ENCODE measurements at regions not wholly inside any gene's neighbourhood (a gene's known extent, or its start where the extent isn't known, plus 50 kb on each side); places are given as distances from the start of the nearest gene placed in this dataset.

DNA sequence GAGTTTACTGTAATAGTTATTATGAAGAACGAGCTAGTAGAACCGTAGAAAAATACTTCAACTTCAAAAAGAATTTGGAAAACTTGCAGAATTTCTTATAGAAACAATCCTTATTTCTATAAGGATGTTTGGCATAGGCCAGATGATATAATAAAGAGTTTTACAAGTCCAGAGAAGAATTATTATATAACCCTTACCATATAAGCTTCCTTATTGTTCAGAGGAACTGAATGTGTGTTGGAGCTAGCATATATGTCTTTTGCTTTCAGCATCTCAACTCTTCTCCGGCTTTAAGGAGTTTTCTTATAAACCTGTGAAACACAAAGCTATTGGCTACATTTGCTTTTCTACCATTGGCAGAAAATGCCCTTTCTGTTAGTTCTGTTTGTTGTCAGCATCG lies 178.0 kb upstream of the E2F7 start:
- dilution Hi-C loops (cut with MboI; ENCODE audit: extremely low pct_ligation_motif_present, low sequenced_read_pairs), result no loop called here

More for the DNA sequence above, 178.0 kb upstream of the E2F7 start:
- Histone ChIP-seq H3K36me3 (ENCODE audit: control insufficient read depth in 2 of 2, extremely low read depth in 1 of 2, insufficient read depth in 2 of 2, low read length in 2 of 2) (no peaks in the 10 kb centered on the region), H3K4me1 (ENCODE audit: control insufficient read depth, extremely low read depth, insufficient read depth, low read length) (peaks cover 3% of the 10 kb centered on the region), H3K27me3 (ENCODE audit: control insufficient read depth in 2 of 2, insufficient read depth in 2 of 2, low read length in 2 of 2) (no peaks in the 10 kb centered on the region), H4K20me1 (replicated peaks; ENCODE audit: control insufficient read depth, extremely low read depth, insufficient read depth, low read length) (no peaks in the 10 kb centered on the region), H3K79me2 (ENCODE audit: control insufficient read depth, insufficient read depth, low read length) (no peaks in the 10 kb centered on the region), H3K4me3 (replicated peaks in 1 of 3; ENCODE audit: insufficient read depth in 1 of 3, low read depth in 1 of 3, low read length in 3 of 3) (no peak overlapping the region), H3K27ac (ENCODE audit: insufficient read depth, low read depth, low read length) (no peak overlapping the region), H3K9me3 (replicated peaks; ENCODE audit: control insufficient read depth, insufficient read depth, low read length) (no peaks in the 10 kb centered on the region), H3K4me2 (ENCODE audit: insufficient read depth, low read length) (no peak overlapping the region), H2AFZ (ENCODE audit: low read depth, low read length) (no peak overlapping the region), H3K9me1 (replicated peaks; ENCODE audit: control insufficient read depth, extremely low read depth, insufficient read depth, low read length) (no peaks in the 10 kb centered on the region), H3K9ac (replicated peaks; ENCODE audit: extremely low read depth, insufficient read depth, low read length) (no peak overlapping the region)
- intact Hi-C loops (cut with micrococcal nuclease), result no loop called here
- no TSS peak for BruUV-seq (replicated peaks)
- DNase-seq (ENCODE audit: low read depth, low spot score) (no peak), FAIRE-seq (no peak)
- CTCF ChIA-PET, result interaction anchor here (0.7 kb wide), 1 partner anchor 91 kb away, joined by 3 read pairs; no protein-coding TSS in a partner anchor
- POLR2A ChIA-PET, result no interaction called here
- no peak for TF ChIP-seq JUN (IDR thresholded peaks at IDR 0.05; ENCODE audit: borderline replicate concordance, insufficient read depth, insufficient read length, low read depth)
- TF ChIP-seq MYC (IDR thresholded peaks at IDR 0.05; ENCODE audit: low read depth, low read length), result no peak
- no peak for TF ChIP-seq MAX (IDR thresholded peaks at IDR 0.05; ENCODE audit: insufficient read depth, insufficient read length)
- TF ChIP-seq CTCF (IDR thresholded peaks at IDR 0.05; ENCODE audit: extremely low read depth in 1 of 2, insufficient read depth in 1 of 2, low read depth in 1 of 2, low read length in 2 of 2), result no peak
- no peak for TF ChIP-seq FOS (IDR thresholded peaks at IDR 0.05; ENCODE audit: borderline replicate concordance, insufficient read depth, low read length)
- no peak for TF ChIP-seq GATA2 (IDR thresholded peaks at IDR 0.05; ENCODE audit: insufficient read depth, insufficient read length, low read depth, low read length)
- TF ChIP-seq POLR2AphosphoS5 (IDR thresholded peaks at IDR 0.05; ENCODE audit: insufficient read depth, low read depth, low read length), result no peak
- TF ChIP-seq POLR2A (IDR thresholded peaks at IDR 0.05; ENCODE audit: low read depth, low read length), result no peak
- TF ChIP-seq EZH2 (IDR thresholded peaks at IDR 0.05; ENCODE audit: borderline replicate concordance, low read depth, low read length, severe bottlenecking), result no peak

Measured in endothelial cell of umbilical vein (primary cell).